HG03025 (cell line): ENCODE measurements at regions not wholly inside any gene's neighbourhood (a gene's known extent, or its start where the extent isn't known, plus 50 kb on each side); places are given as distances from the start of the nearest gene placed in this dataset.

ENCODE experiments used
- ATAC-seq: cut with Tn5 transposase; IDR thresholded peaks from one replicate; pipeline ENCODE4 v1.9.1; 2021; ENCODE audit warnings: mild to moderate bottlenecking, moderate library complexity; ENCODE audit not compliant: unreplicated experiment, low FRiP score

- no peak for ATAC-seq
Observed at GRCh38 chr5:129821477-129822131, 73.7 kb downstream of the MINAR2 start.

GRCh38 chr5:129830288-129830687 is 74.0 kb upstream of the CHSY3 start:
- ATAC-seq = no peak

GRCh38 chr5:129836321-129836720 is 67.9 kb upstream of the CHSY3 start:
- ATAC-seq = no peak

- no peak for ATAC-seq
Observed at GRCh38 chr5:129844764-129845163, 59.5 kb upstream of the CHSY3 start.

- ATAC-seq = peak; percentile 92
Observed at GRCh38 chr5:129852747-129853352, 51.4 kb upstream of the CHSY3 start.

GRCh38 chr5:129853588-129853987 is 50.7 kb upstream of the CHSY3 start:
- no peak for ATAC-seq
